ENCODE measurements at regions not wholly inside any gene's neighbourhood (a gene's known extent, or its start where the extent isn't known, plus 50 kb on each side); places are given as distances from the start of the nearest gene placed in this dataset.
A peak's percentile ranks its signal among the peaks of the same experiment; 100 is the strongest.

- DNase-seq (ENCODE audit: low read depth): no peak
- no peak overlapping the region for H3K4me3 ChIP-seq (ENCODE audit: control insufficient read depth, low read depth, low read length)
- no peak for TF ChIP-seq CTCF (conservative IDR thresholded peaks at IDR 0.05; ENCODE audit: control insufficient read depth, insufficient read depth, low read depth, low read length)
Measured at GRCh38 chr16:86716649-86717048, 138.3 kb downstream of the FOXL1 start.

GRCh38 chr16:86718118-86718517 is 139.8 kb downstream of the FOXL1 start:
- no peak overlapping the region for H3K4me3 ChIP-seq (ENCODE audit: control insufficient read depth, low read depth, low read length)
- TF ChIP-seq CTCF (conservative IDR thresholded peaks at IDR 0.05; ENCODE audit: control insufficient read depth, insufficient read depth, low read depth, low read length): no peak
- DNase-seq (ENCODE audit: low read depth): no peak

- no peak overlapping the region for H3K4me3 ChIP-seq (ENCODE audit: control insufficient read depth, low read depth, low read length)
- peak; percentile 76 for DNase-seq (ENCODE audit: low read depth)
Measured at GRCh38 chr16:86722970-86723369, 144.6 kb downstream of the FOXL1 start.

DNA sequence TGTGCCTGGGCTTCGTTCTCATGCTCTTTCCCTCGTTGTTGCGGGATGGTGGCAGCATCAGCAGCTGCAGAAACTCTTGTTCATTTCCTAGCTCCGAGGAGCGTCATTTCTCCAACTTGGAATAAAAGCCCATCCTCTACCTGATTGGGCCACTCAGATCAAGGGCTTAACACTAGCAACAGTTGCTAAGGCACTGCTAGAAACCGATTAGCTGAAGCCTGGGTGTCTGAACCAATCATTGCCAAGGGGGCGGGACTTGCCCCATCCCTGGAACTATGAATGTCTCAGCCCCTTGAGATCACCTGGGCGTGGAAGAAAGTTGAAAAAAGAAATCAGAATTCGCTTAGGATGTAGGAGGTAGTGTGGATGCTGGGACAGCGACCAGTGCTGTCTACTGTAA is 145.3 kb downstream of the FOXL1 start:
- no peak overlapping the region for H3K4me3 ChIP-seq (ENCODE audit: control insufficient read depth, low read depth, low read length)
- no peak for TF ChIP-seq CTCF (conservative IDR thresholded peaks at IDR 0.05; ENCODE audit: control insufficient read depth, insufficient read depth, low read depth, low read length)
- no peak for DNase-seq (ENCODE audit: low read depth)

More at GRCh38 chr16:86722970-86723369, 144.6 kb downstream of the FOXL1 start:
- no peak for TF ChIP-seq CTCF (conservative IDR thresholded peaks at IDR 0.05; ENCODE audit: control insufficient read depth, insufficient read depth, low read depth, low read length)

DNA sequence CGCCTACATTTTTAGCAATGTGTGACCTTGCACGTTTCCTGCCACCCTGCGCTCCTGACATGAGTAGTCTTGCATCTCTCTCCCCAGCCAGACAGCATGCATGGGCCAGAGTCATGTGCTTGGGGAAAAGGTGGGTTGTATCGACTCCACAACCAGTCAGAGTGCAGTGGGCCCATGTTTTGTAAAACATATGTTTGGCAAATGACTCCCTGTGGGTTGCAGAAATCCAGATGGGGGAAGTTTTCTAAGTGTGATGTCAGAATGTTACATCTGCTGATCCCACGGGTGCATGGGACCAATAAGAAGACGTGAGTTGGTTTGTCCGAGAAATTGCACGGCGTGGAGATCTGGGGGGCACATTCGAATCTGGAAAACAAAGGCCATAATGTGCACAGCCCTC is 147.1 kb downstream of the FOXL1 start:
- peak; percentile 83 for DNase-seq (ENCODE audit: low read depth)
- no peak overlapping the region for H3K4me3 ChIP-seq (ENCODE audit: control insufficient read depth, low read depth, low read length)
- TF ChIP-seq CTCF (conservative IDR thresholded peaks at IDR 0.05; ENCODE audit: control insufficient read depth, insufficient read depth, low read depth, low read length): no peak

DNA sequence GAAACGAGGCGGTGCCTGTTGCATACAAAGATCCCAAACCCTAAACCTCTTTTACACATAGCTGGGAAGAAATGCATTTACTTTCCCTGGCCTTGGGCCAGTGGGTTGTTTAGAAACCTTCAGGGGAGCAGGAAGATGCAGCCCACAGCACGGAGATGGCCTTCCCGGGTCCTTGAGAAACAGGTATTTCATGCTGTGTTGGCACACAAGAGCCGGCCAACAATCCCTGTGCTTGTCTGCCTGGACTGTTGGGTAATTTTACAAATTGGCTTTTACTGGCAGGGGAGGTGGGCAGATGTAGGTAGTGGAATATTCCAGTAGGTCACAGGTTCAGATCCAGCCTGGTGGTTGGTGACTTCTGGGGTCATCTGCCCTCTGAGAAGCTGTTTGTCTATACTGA is 148.0 kb downstream of the FOXL1 start:
- H3K4me3 ChIP-seq (ENCODE audit: control insufficient read depth, low read depth, low read length): no peak overlapping the region
- no peak for DNase-seq (ENCODE audit: low read depth)
- TF ChIP-seq CTCF (conservative IDR thresholded peaks at IDR 0.05; ENCODE audit: control insufficient read depth, insufficient read depth, low read depth, low read length): no peak

DNA sequence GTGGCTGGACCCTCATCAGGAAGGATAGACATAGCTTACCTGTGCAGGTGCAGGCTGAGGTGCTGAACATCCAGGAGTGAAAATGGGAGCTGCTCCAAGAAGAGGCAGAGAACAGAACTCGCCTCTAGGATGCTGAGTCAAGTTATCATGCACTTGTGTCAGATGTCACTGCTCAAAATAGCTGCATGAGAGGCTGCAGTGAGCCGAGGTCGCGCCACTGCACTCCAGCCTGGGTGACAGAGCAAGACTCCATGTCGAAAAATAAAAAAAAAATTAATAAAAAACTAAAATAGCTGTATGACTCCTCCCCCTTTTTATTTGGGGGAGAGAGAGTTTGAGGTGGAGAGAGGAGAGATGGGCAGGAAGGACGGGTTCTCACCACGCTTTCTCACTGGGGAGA is 148.8 kb downstream of the FOXL1 start:
- TF ChIP-seq CTCF (conservative IDR thresholded peaks at IDR 0.05; ENCODE audit: control insufficient read depth, insufficient read depth, low read depth, low read length): no peak
- DNase-seq (ENCODE audit: low read depth): no peak
- H3K4me3 ChIP-seq (ENCODE audit: control insufficient read depth, low read depth, low read length): no peak overlapping the region

Measured in fibroblast of mammary gland (primary cell).